GM04504 (cell line): ENCODE measurements at regions not wholly inside any gene's neighbourhood (a gene's known extent, or its start where the extent isn't known, plus 50 kb on each side); places are given as distances from the start of the nearest gene placed in this dataset.
"Not testable (repeated sequence)": the region's sequence is repeated elsewhere in the genome, so short reads cannot be mapped to it uniquely, and the experiment has no call there.

Source experiments
- DNase-seq: peaks from one replicate; pipeline ENCODE4 v3.0.0-alpha.2; 2012; ENCODE audit warnings: low read depth

- DNase-seq, result no peak
Observed at GRCh38 chr2:182638667-182639066, 77.4 kb upstream of the DNAJC10 start.

GRCh38 chr2:182639971-182640370, 76.1 kb upstream of the DNAJC10 start:
- DNase-seq, result no peak

- DNase-seq, result no peak
Observed at GRCh38 chr2:182642328-182642727, 73.7 kb upstream of the DNAJC10 start.

GRCh38 chr2:182646763-182647498, 69.1 kb upstream of the DNAJC10 start:
- DNase-seq, result no peak

GRCh38 chr2:182647499-182647787, 68.6 kb upstream of the DNAJC10 start:
- DNase-seq, result no peak

GRCh38 chr2:182649316-182649715, 66.7 kb upstream of the DNAJC10 start:
- DNase-seq, result peak; percentile 18

GRCh38 chr2:182650704-182651103, 65.4 kb upstream of the DNAJC10 start:
- peak; percentile 40 for DNase-seq

GRCh38 chr2:182652326-182652725, 63.7 kb upstream of the DNAJC10 start:
- DNase-seq, result no peak

GRCh38 chr2:182655750-182656149, 60.3 kb upstream of the DNAJC10 start:
- no peak for DNase-seq

- no peak for DNase-seq
Observed at GRCh38 chr2:182664212-182664611, 51.8 kb upstream of the DNAJC10 start.

- not testable (repeated sequence) for DNase-seq
Observed at GRCh38 chr2:182665500-182665899, 50.6 kb upstream of the DNAJC10 start.
